Neuronal stem cell (in vitro differentiated cells): ENCODE measurements at regions not wholly inside any gene's neighbourhood (a gene's known extent, or its start where the extent isn't known, plus 50 kb on each side); places are given as distances from the start of the nearest gene placed in this dataset.
A peak's percentile ranks its signal among the peaks of the same experiment; 100 is the strongest.

ENCODE experiments used
- DNase-seq: peaks from one replicate; pipeline ENCODE4 v3.0.0-alpha.2; 2013; ENCODE audit warnings: low spot score
- H2AFZ ChIP-seq: one replicate; pipeline ENCODE4 v1.6.1; 2013; ENCODE audit warnings: mild to moderate bottlenecking, low read length, inconsistent platforms
- H2AK5ac ChIP-seq: 2 replicates; pipeline ENCODE4 v1.6.1; 2013; ENCODE audit warnings: low read depth, mild to moderate bottlenecking, inconsistent platforms, low read length, moderate library complexity, mixed read lengths
- H2BK120ac ChIP-seq: 2 replicates; pipeline ENCODE4 v1.6.1; 2013; ENCODE audit warnings: low read depth, mild to moderate bottlenecking, inconsistent platforms, low read length, moderate library complexity, mixed read lengths
- H2BK12ac ChIP-seq: one replicate; pipeline ENCODE4 v1.6.1; 2013; ENCODE audit warnings: low read length, inconsistent platforms
- H2BK15ac ChIP-seq: 2 replicates; pipeline ENCODE4 v1.6.1; 2013; ENCODE audit warnings: mild to moderate bottlenecking, low read length, inconsistent platforms, mixed read lengths
- H2BK5ac ChIP-seq: one replicate; pipeline ENCODE4 v1.6.1; 2013; ENCODE audit warnings: inconsistent platforms, mild to moderate bottlenecking, low read length, moderate library complexity
- H3K14ac ChIP-seq: one replicate; pipeline ENCODE4 v1.6.1; 2013; ENCODE audit warnings: low read length, inconsistent platforms
- H3K18ac ChIP-seq: 2 replicates; pipeline ENCODE4 v1.6.1; 2013; ENCODE audit warnings: low read length, inconsistent platforms
- H3K23ac ChIP-seq: 2 replicates; pipeline ENCODE4 v1.6.1; 2013; ENCODE audit warnings: low read depth, mild to moderate bottlenecking, mixed read lengths, low read length, inconsistent platforms; ENCODE audit not compliant: poor library complexity
- H3K27ac ChIP-seq: replicated peaks from 3 replicates; pipeline ENCODE4 v1.5.1; 2013; ENCODE audit warnings: low read length, inconsistent platforms
- H3K27me3 ChIP-seq, 3 experiments: 2 replicates each; pipeline ENCODE4 v1.6.1; 2013; ENCODE audit warnings: low read length in 3 of 3, mild to moderate bottlenecking in 2 of 3, inconsistent platforms in 1 of 3, low read depth in 1 of 3, mixed read lengths in 1 of 3, moderate library complexity in 1 of 3; ENCODE audit not compliant: control insufficient read depth in 3 of 3, insufficient read depth in 3 of 3
- H3K36me3 ChIP-seq, 2 donors: replicated peaks in 1 of 2; 2 replicates each; pipeline ENCODE4 v1.6.1; 2013; ENCODE audit warnings: low read length in 2 of 2; ENCODE audit not compliant: control insufficient read depth in 2 of 2, insufficient read depth in 2 of 2
- H3K4ac ChIP-seq: 2 replicates; pipeline ENCODE4 v1.6.1; 2013; ENCODE audit warnings: inconsistent platforms, mild to moderate bottlenecking, low read length, moderate library complexity
- H3K4me1 ChIP-seq, 2 donors: 1 replicate in 1 of 2; 2 replicates in 1 of 2; pipeline ENCODE4 v1.6.1; 2013; ENCODE audit warnings: low read length in 2 of 2, low read depth in 1 of 2; ENCODE audit not compliant: control insufficient read depth in 2 of 2, insufficient read depth in 1 of 2
- H3K4me2 ChIP-seq: one replicate; pipeline ENCODE4 v1.6.1; 2013; ENCODE audit warnings: mild to moderate bottlenecking, low read length, inconsistent platforms; ENCODE audit not compliant: insufficient read depth, poor library complexity, severe bottlenecking
- H3K4me3 ChIP-seq, 2 donors: 2 replicates each; pipeline ENCODE4 v1.5.1; 2013; ENCODE audit warnings: low read length in 2 of 2, mild to moderate bottlenecking in 2 of 2, inconsistent platforms in 1 of 2, moderate library complexity in 1 of 2
- H3K79me1 ChIP-seq: one replicate; pipeline ENCODE4 v1.6.1; 2013; ENCODE audit warnings: low read depth, mild to moderate bottlenecking, inconsistent platforms, low read length, moderate library complexity
- H3K9ac ChIP-seq: one replicate; pipeline ENCODE4 v1.6.1; 2013; ENCODE audit warnings: mild to moderate bottlenecking, low read depth, low read length, inconsistent platforms; ENCODE audit not compliant: poor library complexity
- H3K9me3 ChIP-seq, 2 donors: replicated peaks in 1 of 2; 2 replicates each; pipeline versions ENCODE3 to v1.6.1; 2013; ENCODE audit warnings: low read length in 2 of 2, mild to moderate bottlenecking in 2 of 2, inconsistent platforms in 1 of 2, low read depth in 1 of 2, mixed read lengths in 1 of 2, moderate library complexity in 1 of 2; ENCODE audit not compliant: control insufficient read depth in 2 of 2, insufficient read depth in 1 of 2
- H4K8ac ChIP-seq: one replicate; pipeline ENCODE4 v1.6.1; 2013; ENCODE audit warnings: low read depth, mild to moderate bottlenecking, inconsistent platforms, low read length, moderate library complexity
- H4K91ac ChIP-seq: one replicate; pipeline ENCODE4 v1.6.1; 2013; ENCODE audit warnings: low read length, low read depth, mild to moderate bottlenecking, inconsistent platforms; ENCODE audit not compliant: poor library complexity
- WGBS, 2 donors: extraction: QIAGEN DNeasy Blood & Tissue Kit; methylation state at CpG; one replicate each; pipeline ENCODE4 v1.1.7; 2013; ENCODE audit warnings: missing lambda C conversion rate in 2 of 2, mixed read lengths in 1 of 2; ENCODE audit not compliant: insufficient read length in 2 of 2, insufficient replicate concordance in 1 of 2; ENCODE audit errors: extremely low coverage in 2 of 2; 5-methylcytosine and 5-hydroxymethylcytosine counted together

GRCh38 chr19:31177246-31177645 lies 172.0 kb downstream of the TSHZ3 start:
- H3K23ac ChIP-seq: no peak overlapping the region
- no peak overlapping the region for H2BK5ac ChIP-seq
- no peak overlapping the region for H3K18ac ChIP-seq
- H3K4me2 ChIP-seq: no peak overlapping the region
- H2AFZ ChIP-seq: no peak overlapping the region
- H2BK15ac ChIP-seq: no peak overlapping the region
- no peak overlapping the region for H3K9ac ChIP-seq
- no peak overlapping the region for H3K27ac ChIP-seq
- no peak overlapping the region for H4K91ac ChIP-seq
- H2BK12ac ChIP-seq: no peak overlapping the region
- WGBS, 2 donors: no CpG with 5 or more reads among the region's 5 CpGs
- H2AK5ac ChIP-seq: no peak overlapping the region
- no peak overlapping the region for H3K4me3 ChIP-seq
- peak overlapping the region; percentile 49 for H3K14ac ChIP-seq
- peaks cover 0 to 3% of the 10 kb centered on the region in 2 donors for H3K9me3 ChIP-seq
- H3K36me3 ChIP-seq: no peaks in the 10 kb centered on the region
- DNase-seq: no peak
- no peak overlapping the region for H4K8ac ChIP-seq
- H3K4me1 ChIP-seq: no peaks in the 10 kb centered on the region
- H3K4ac ChIP-seq: no peak overlapping the region
- no peaks in the 10 kb centered on the region for H3K27me3 ChIP-seq
- H3K79me1 ChIP-seq: no peaks in the 10 kb centered on the region
- no peak overlapping the region for H2BK120ac ChIP-seq

- peaks cover 0 to 3% of the 10 kb centered on the region in 2 donors for H3K9me3 ChIP-seq
- no peak overlapping the region for H3K14ac ChIP-seq
- peak overlapping the region in 1 of 2 donors; percentile 55 for H3K4me3 ChIP-seq
- no peaks in the 10 kb centered on the region for H3K79me1 ChIP-seq
- no peaks in the 10 kb centered on the region for H3K4me1 ChIP-seq
- no peak overlapping the region for H4K91ac ChIP-seq
- H2AK5ac ChIP-seq: no peak overlapping the region
- WGBS, 2 donors: no CpG with 5 or more reads among the region's 3 CpGs
- H3K23ac ChIP-seq: no peak overlapping the region
- no peak overlapping the region for H3K18ac ChIP-seq
- H3K4me2 ChIP-seq: no peak overlapping the region
- H3K36me3 ChIP-seq: no peaks in the 10 kb centered on the region
- no peak overlapping the region for H2BK120ac ChIP-seq
- H3K4ac ChIP-seq: no peak overlapping the region
- no peak overlapping the region for H2AFZ ChIP-seq
- no peak overlapping the region for H2BK15ac ChIP-seq
- DNase-seq: no peak
- H4K8ac ChIP-seq: no peak overlapping the region
- H2BK5ac ChIP-seq: no peak overlapping the region
- no peaks in the 10 kb centered on the region for H3K27me3 ChIP-seq
- H2BK12ac ChIP-seq: no peak overlapping the region
- H3K9ac ChIP-seq: no peak overlapping the region
- no peak overlapping the region for H3K27ac ChIP-seq
These were observed 173.5 kb downstream of the TSHZ3 start for GRCh38 chr19:31175564-31176348.

- no peak overlapping the region for H3K4me2 ChIP-seq
- no peak overlapping the region for H2AK5ac ChIP-seq
- DNase-seq: no peak
- no CpG with 5 or more reads among the region's 5 CpGs for WGBS, 2 donors
- no peak overlapping the region for H4K8ac ChIP-seq
- H3K4me1 ChIP-seq: no peaks in the 10 kb centered on the region
- H2BK5ac ChIP-seq: no peak overlapping the region
- no peaks in the 10 kb centered on the region for H3K79me1 ChIP-seq
- H2BK15ac ChIP-seq: no peak overlapping the region
- no peak overlapping the region for H3K9ac ChIP-seq
- H3K27me3 ChIP-seq: no peaks in the 10 kb centered on the region
- no peak overlapping the region for H3K23ac ChIP-seq
- H2BK120ac ChIP-seq: no peak overlapping the region
- no peak overlapping the region for H3K27ac ChIP-seq
- H2BK12ac ChIP-seq: no peak overlapping the region
- H3K14ac ChIP-seq: no peak overlapping the region
- peaks cover 0 to 3% of the 10 kb centered on the region in 2 donors for H3K9me3 ChIP-seq
- H4K91ac ChIP-seq: no peak overlapping the region
- H2AFZ ChIP-seq: no peak overlapping the region
- H3K4ac ChIP-seq: no peak overlapping the region
- H3K4me3 ChIP-seq: no peak overlapping the region
- no peak overlapping the region for H3K18ac ChIP-seq
- no peaks in the 10 kb centered on the region for H3K36me3 ChIP-seq
These were observed 174.3 kb downstream of the TSHZ3 start for GRCh38 chr19:31174948-31175347.

GRCh38 chr19:31173991-31174390 lies 175.2 kb downstream of the TSHZ3 start:
- H3K4me2 ChIP-seq: no peak overlapping the region
- no peaks in the 10 kb centered on the region for H3K4me1 ChIP-seq
- no peaks in the 10 kb centered on the region for H3K27me3 ChIP-seq
- no peak overlapping the region for H4K91ac ChIP-seq
- no peak overlapping the region for H2AFZ ChIP-seq
- no peak overlapping the region for H3K4me3 ChIP-seq
- no peak for DNase-seq
- peaks cover 0 to 3% of the 10 kb centered on the region in 2 donors for H3K9me3 ChIP-seq
- no peak overlapping the region for H4K8ac ChIP-seq
- H3K4ac ChIP-seq: no peak overlapping the region
- H3K36me3 ChIP-seq: no peaks in the 10 kb centered on the region
- H3K9ac ChIP-seq: no peak overlapping the region
- no peak overlapping the region for H3K14ac ChIP-seq
- no peak overlapping the region for H2BK5ac ChIP-seq
- no peak overlapping the region for H2BK12ac ChIP-seq
- no peak overlapping the region for H2BK15ac ChIP-seq
- WGBS, 2 donors: no CpG with 5 or more reads among the region's 4 CpGs
- no peak overlapping the region for H2AK5ac ChIP-seq
- H2BK120ac ChIP-seq: no peak overlapping the region
- H3K27ac ChIP-seq: no peak overlapping the region
- no peak overlapping the region for H3K23ac ChIP-seq
- H3K18ac ChIP-seq: no peak overlapping the region
- H3K79me1 ChIP-seq: no peaks in the 10 kb centered on the region
